Keratinocyte (primary cell): ENCODE measurements at regions not wholly inside any gene's neighbourhood (a gene's known extent, or its start where the extent isn't known, plus 50 kb on each side); places are given as distances from the start of the nearest gene placed in this dataset.

Experiments used
- DNase-seq: peaks from one replicate; pipeline ENCODE4 v3.0.0-alpha.2; 2011; ENCODE audit warnings: low read depth, missing footprints, low spot score
- FAIRE-seq: peaks from 2 replicates; lab custom pipeline; 2011; peaks lifted over from hg19 to GRCh38; lab: Jason Lieb, UNC
- H2AFZ ChIP-seq: 2 replicates; pipeline ENCODE4 v1.6.0; 2012; ENCODE audit warnings: low read length, control low read depth, inconsistent platforms; ENCODE audit not compliant: control insufficient read depth
- H3K27ac ChIP-seq: 2 replicates; pipeline ENCODE4 v1.5.1; 2011; ENCODE audit warnings: low read length; ENCODE audit not compliant: control insufficient read depth, insufficient read depth
- H3K27me3 ChIP-seq: 3 replicates; pipeline ENCODE4 v1.6.0; 2011; ENCODE audit warnings: low read length; ENCODE audit not compliant: control insufficient read depth, insufficient read depth; ENCODE audit errors: extremely low read depth
- H3K36me3 ChIP-seq, 2 experiments: 2 replicates in 1 of 2; 3 replicates in 1 of 2; pipeline ENCODE4 v1.5.1; 2011; ENCODE audit warnings: low read length in 2 of 2, mild to moderate bottlenecking in 1 of 2; ENCODE audit not compliant: control insufficient read depth in 2 of 2, insufficient read depth in 2 of 2; ENCODE audit errors: extremely low read depth in 1 of 2
- H3K4me1 ChIP-seq: 3 replicates; pipeline ENCODE4 v1.5.1; 2011; ENCODE audit warnings: low read length; ENCODE audit not compliant: control insufficient read depth, insufficient read depth; ENCODE audit errors: extremely low read depth
- H3K4me2 ChIP-seq: 3 replicates; pipeline ENCODE4 v1.6.0; 2011; ENCODE audit warnings: low read depth, low read length; ENCODE audit not compliant: control insufficient read depth, insufficient read depth; ENCODE audit errors: extremely low read depth
- H3K4me3 ChIP-seq, 3 experiments: fragments of 200-600 bp in 1 of 3; sonication (generic) in 1 of 3; 2 replicates in 2 of 3; 3 replicates in 1 of 3; pipeline ENCODE4 v1.5.1; 2011 to 2016; ENCODE audit warnings: low read length in 3 of 3, mild to moderate bottlenecking in 3 of 3, control low read depth in 2 of 3, inconsistent platforms in 1 of 3, low read depth in 1 of 3, mixed read lengths in 1 of 3, mixed run types in 1 of 3, moderate library complexity in 1 of 3; ENCODE audit not compliant: control insufficient read depth in 2 of 3, insufficient read depth in 2 of 3; ENCODE audit errors: extremely low read depth in 1 of 3
- H3K79me2 ChIP-seq: 2 replicates; pipeline ENCODE4 v1.6.0; 2012; ENCODE audit warnings: low read length; ENCODE audit not compliant: control insufficient read depth, insufficient read depth
- H3K9ac ChIP-seq: 3 replicates; pipeline ENCODE4 v1.6.0; 2011; ENCODE audit warnings: low read length; ENCODE audit not compliant: control insufficient read depth, insufficient read depth; ENCODE audit errors: extremely low read depth
- H3K9me1 ChIP-seq: 3 replicates; pipeline ENCODE4 v1.6.0; 2011; ENCODE audit warnings: low read length; ENCODE audit not compliant: control insufficient read depth, insufficient read depth; ENCODE audit errors: extremely low read depth
- H3K9me3 ChIP-seq: 2 replicates; pipeline ENCODE4 v1.5.1; 2012; ENCODE audit warnings: low read depth, low read length; ENCODE audit not compliant: control insufficient read depth
- H4K20me1 ChIP-seq: 3 replicates; pipeline ENCODE4 v1.6.0; 2011; ENCODE audit warnings: low read length; ENCODE audit not compliant: control insufficient read depth, insufficient read depth; ENCODE audit errors: extremely low read depth
- CTCF ChIP-seq, 3 experiments: IDR thresholded peaks in 1 of 3; conservative IDR thresholded peaks in 1 of 3; optimal IDR thresholded peaks in 1 of 3; 2 replicates in 2 of 3; 3 replicates in 1 of 3; pipeline versions ENCODE3 to v1.5.1; 2011; ENCODE audit warnings: low read length in 3 of 3, mild to moderate bottlenecking in 3 of 3, moderate library complexity in 2 of 3, control low read depth in 1 of 3, inconsistent platforms in 1 of 3; ENCODE audit not compliant: insufficient read depth in 2 of 3; ENCODE audit errors: extremely low read depth in 1 of 3
- EZH2 ChIP-seq: IDR thresholded peaks from one replicate; pipeline ENCODE4 v1.6.1; 2012; ENCODE audit warnings: inconsistent platforms, mild to moderate bottlenecking, low read length, moderate library complexity
- dilution Hi-C: fragments of 300-500 bp; cut with MboI; formaldehyde crosslinking; loops from one replicate; pipeline ENCODE4 v1.7.0; 2020; ENCODE audit warnings: low sequenced_read_pairs; ENCODE audit not compliant: extremely low pct_ligation_motif_present

- Histone ChIP-seq H3K9me3 (no peaks in the 10 kb centered on the region), H4K20me1 (no peaks in the 10 kb centered on the region), H2AFZ (no peak overlapping the region), H3K27me3 (no peaks in the 10 kb centered on the region), H3K4me1 (no peaks in the 10 kb centered on the region), H3K36me3 (no peaks in the 10 kb centered on the region), H3K9me1 (no peaks in the 10 kb centered on the region), H3K9ac (no peak overlapping the region), H3K27ac (no peak overlapping the region), H3K4me3 (no peak overlapping the region), H3K4me2 (no peak overlapping the region), H3K79me2 (no peaks in the 10 kb centered on the region)
- DNase-seq (no peak), FAIRE-seq (no peak)
- TF ChIP-seq CTCF (optimal IDR thresholded peaks at IDR 0.05 in 1 of 3, IDR thresholded peaks at IDR 0.05 in 1 of 3, conservative IDR thresholded peaks at IDR 0.05 in 1 of 3; ENCODE audit: extremely low read depth in 1 of 3, insufficient read depth in 2 of 3, low read length in 3 of 3): no peak
- no peak for TF ChIP-seq EZH2
- dilution Hi-C loops: no loop called here
These were observed 252.3 kb downstream of the C16orf95 start for GRCh38 chr16:87064731-87065445.

GRCh38 chr16:87065446-87066132 lies 251.6 kb downstream of the C16orf95 start:
- Histone ChIP-seq H2AFZ (no peak overlapping the region), H3K9ac (no peak overlapping the region)
- dilution Hi-C loops: no loop called here

More at GRCh38 chr16:87065446-87066132, 251.6 kb downstream of the C16orf95 start:
- Histone ChIP-seq H3K4me3 (no peak overlapping the region), H3K9me3 (no peaks in the 10 kb centered on the region), H3K27ac (no peak overlapping the region), H4K20me1 (no peaks in the 10 kb centered on the region), H3K4me1 (no peaks in the 10 kb centered on the region), H3K79me2 (no peaks in the 10 kb centered on the region), H3K36me3 (no peaks in the 10 kb centered on the region), H3K4me2 (no peak overlapping the region), H3K27me3 (no peaks in the 10 kb centered on the region), H3K9me1 (no peaks in the 10 kb centered on the region)
- DNase-seq (no peak), FAIRE-seq (no peak)
- no peak for TF ChIP-seq EZH2
- TF ChIP-seq CTCF (optimal IDR thresholded peaks at IDR 0.05 in 1 of 3, IDR thresholded peaks at IDR 0.05 in 1 of 3, conservative IDR thresholded peaks at IDR 0.05 in 1 of 3; ENCODE audit: extremely low read depth in 1 of 3, insufficient read depth in 2 of 3, low read length in 3 of 3): no peak
